ENCODE measurements at regions not wholly inside any gene's neighbourhood (a gene's known extent, or its start where the extent isn't known, plus 50 kb on each side); places are given as distances from the start of the nearest gene placed in this dataset.

DNA sequence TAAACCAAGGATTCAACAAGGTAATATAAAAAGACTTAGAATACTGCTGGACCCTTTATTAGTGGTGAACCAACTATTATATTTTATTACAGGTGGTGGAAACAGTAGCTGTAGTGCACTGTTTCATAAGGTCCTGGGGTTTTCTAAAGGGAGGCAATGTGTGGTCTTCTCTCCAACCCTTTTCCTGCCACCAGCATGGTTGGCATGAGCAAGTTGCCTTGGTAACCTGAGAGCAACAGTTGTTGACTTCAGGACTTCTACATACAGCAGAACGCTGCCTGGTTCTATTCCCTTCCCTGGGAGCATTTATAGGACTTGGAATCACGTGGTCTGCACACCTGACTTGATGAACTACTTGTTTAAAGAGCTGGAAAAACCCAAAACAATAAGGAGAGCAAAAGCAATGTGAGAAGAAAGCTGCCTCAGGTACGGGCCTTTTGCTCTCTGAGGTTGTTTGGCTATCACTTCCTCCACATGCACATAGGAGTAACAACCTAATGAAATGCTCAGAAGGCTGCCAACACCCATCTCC, 81.1 kb upstream of the RAI14 start:
- Mint-ChIP-seq H3K4me3 (no peak overlapping the region), H3K4me1 (no peaks in the 10 kb centered on the region), H3K9me3 (peaks cover 7% of the 10 kb centered on the region), H3K27ac (no peak overlapping the region), H3K36me3 (ENCODE audit: low read depth) (no peaks in the 10 kb centered on the region), H3K27me3 (ENCODE audit: insufficient read depth) (no peaks in the 10 kb centered on the region)
- Histone ChIP-seq H3K9me3 (ENCODE audit: control insufficient read depth, low read length) (peaks cover 5% of the 10 kb centered on the region), H3K27me3 (ENCODE audit: control insufficient read depth, insufficient read depth, low read length, poor library complexity, severe bottlenecking) (peaks cover 5% of the 10 kb centered on the region), H3K36me3 (ENCODE audit: control insufficient read depth, insufficient read depth, low read length) (no peaks in the 10 kb centered on the region), H3K27ac (ENCODE audit: low read depth, low read length) (no peak overlapping the region), H3K4me1 (ENCODE audit: control insufficient read depth, insufficient read depth, low read length) (no peaks in the 10 kb centered on the region), H3K4me3 (ENCODE audit: low read length) (no peak overlapping the region), H3K9ac (ENCODE audit: extremely low read depth, low read length, poor library complexity, severe bottlenecking) (no peak overlapping the region)
- WGBS, 2 experiments (ENCODE audit: insufficient coverage in 1 of 2, insufficient read length in 1 of 2): 58 to 73% methylated on average over 2 to 3 of the region's 3 CpGs
- no peak for DNase-seq
- TF ChIP-seq, protein P1, sequence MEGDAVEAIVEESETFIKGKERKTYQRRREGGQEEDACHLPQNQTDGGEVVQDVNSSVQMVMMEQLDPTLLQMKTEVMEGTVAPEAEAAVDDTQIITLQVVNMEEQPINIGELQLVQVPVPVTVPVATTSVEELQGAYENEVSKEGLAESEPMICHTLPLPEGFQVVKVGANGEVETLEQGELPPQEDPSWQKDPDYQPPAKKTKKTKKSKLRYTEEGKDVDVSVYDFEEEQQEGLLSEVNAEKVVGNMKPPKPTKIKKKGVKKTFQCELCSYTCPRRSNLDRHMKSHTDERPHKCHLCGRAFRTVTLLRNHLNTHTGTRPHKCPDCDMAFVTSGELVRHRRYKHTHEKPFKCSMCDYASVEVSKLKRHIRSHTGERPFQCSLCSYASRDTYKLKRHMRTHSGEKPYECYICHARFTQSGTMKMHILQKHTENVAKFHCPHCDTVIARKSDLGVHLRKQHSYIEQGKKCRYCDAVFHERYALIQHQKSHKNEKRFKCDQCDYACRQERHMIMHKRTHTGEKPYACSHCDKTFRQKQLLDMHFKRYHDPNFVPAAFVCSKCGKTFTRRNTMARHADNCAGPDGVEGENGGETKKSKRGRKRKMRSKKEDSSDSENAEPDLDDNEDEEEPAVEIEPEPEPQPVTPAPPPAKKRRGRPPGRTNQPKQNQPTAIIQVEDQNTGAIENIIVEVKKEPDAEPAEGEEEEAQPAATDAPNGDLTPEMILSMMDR (conservative IDR thresholded peaks at IDR 0.05): no peak

DNA sequence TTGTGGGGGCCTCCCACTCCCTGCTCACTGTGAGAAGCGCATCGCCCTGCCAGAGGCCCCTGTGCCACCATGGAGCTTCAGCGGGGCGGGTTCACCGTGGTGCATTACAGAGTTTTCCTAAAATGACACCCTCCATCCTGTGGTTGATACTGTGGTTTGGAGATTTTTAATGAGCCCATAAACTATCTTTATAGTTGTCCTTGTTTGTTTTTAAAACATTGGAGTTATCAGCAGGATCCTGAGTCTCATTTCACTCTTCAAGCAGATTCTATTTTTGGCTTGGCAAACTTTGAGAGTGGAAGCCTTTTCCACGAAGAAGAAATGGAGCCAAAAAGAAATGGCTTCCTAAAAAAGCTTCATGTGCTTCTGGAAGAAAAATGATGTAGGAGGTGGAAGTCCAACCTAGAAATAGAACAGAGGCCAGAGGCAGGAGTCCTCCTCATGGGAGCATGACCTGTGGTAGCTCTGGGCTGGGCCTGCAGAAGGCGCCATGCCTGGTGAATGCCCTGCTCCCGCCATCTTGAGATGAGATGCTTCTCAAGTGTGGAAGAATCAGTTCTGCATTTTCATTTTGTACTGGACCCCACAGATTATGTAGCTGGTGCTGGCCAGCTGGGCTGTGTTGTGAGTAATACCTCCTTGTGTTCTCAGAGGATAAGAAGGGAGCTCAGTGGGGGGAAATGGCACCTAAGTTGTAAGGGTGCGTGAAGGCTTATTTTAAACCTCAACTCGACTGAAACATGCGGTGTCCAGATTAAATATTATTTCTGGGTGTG, 79.0 kb upstream of the RAI14 start:
- Mint-ChIP-seq H3K4me1 (no peaks in the 10 kb centered on the region), H3K9me3 (peaks cover 7% of the 10 kb centered on the region), H3K36me3 (ENCODE audit: low read depth) (no peaks in the 10 kb centered on the region), H3K27ac (no peak overlapping the region), H3K4me3 (no peak overlapping the region), H3K27me3 (ENCODE audit: insufficient read depth) (no peaks in the 10 kb centered on the region)
- Histone ChIP-seq H3K9me3 (ENCODE audit: control insufficient read depth, low read length) (peaks cover 5% of the 10 kb centered on the region), H3K27me3 (ENCODE audit: control insufficient read depth, insufficient read depth, low read length, poor library complexity, severe bottlenecking) (peaks cover 5% of the 10 kb centered on the region), H3K4me1 (ENCODE audit: control insufficient read depth, insufficient read depth, low read length) (no peaks in the 10 kb centered on the region), H3K36me3 (ENCODE audit: control insufficient read depth, insufficient read depth, low read length) (no peaks in the 10 kb centered on the region), H3K4me3 (ENCODE audit: low read length) (no peak overlapping the region), H3K9ac (ENCODE audit: extremely low read depth, low read length, poor library complexity, severe bottlenecking) (no peak overlapping the region), H3K27ac (ENCODE audit: low read depth, low read length) (no peak overlapping the region)
- no peak for DNase-seq
- TF ChIP-seq, protein P1 (conservative IDR thresholded peaks at IDR 0.05): no peak
- 90 to 94% methylated on average over 8 to 10 of the region's 11 CpGs for WGBS, 2 experiments (ENCODE audit: insufficient coverage in 1 of 2, insufficient read length in 1 of 2)

DNA sequence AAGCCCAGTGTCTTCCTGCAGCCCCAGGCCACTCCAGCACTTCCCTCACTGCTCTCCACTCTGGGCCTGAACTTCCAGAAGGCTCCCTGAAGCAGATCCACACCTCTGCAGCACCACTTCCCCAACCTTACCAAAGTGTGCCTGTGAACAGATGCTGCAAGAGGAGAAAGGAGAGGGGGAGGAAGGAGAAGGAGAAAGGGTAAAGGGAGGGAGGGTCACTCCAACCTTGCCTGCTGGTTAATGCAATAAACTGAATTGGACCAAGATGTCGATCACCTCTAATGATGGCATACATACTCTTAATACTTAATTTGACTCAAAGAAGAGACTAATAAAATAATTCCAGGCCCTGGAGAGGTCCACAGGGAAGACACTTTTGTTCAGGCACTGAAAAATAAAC, 77.2 kb upstream of the RAI14 start:
- H3K4me1 Mint-ChIP-seq: peaks cover 5% of the 10 kb centered on the region
- Histone ChIP-seq H3K4me3 (ENCODE audit: low read length) (no peak overlapping the region), H3K27ac (ENCODE audit: low read depth, low read length) (no peak overlapping the region), H3K36me3 (ENCODE audit: control insufficient read depth, insufficient read depth, low read length) (no peaks in the 10 kb centered on the region), H3K27me3 (ENCODE audit: control insufficient read depth, insufficient read depth, low read length, poor library complexity, severe bottlenecking) (peaks cover 5% of the 10 kb centered on the region), H3K9ac (ENCODE audit: extremely low read depth, low read length, poor library complexity, severe bottlenecking) (no peak overlapping the region), H3K9me3 (ENCODE audit: control insufficient read depth, low read length) (peaks cover 5% of the 10 kb centered on the region), H3K4me1 (ENCODE audit: control insufficient read depth, insufficient read depth, low read length) (no peaks in the 10 kb centered on the region)
- no peak for DNase-seq
- H3K27ac Mint-ChIP-seq: no peak overlapping the region
- H3K4me3 Mint-ChIP-seq: no peak overlapping the region
- 83 to 87% methylated on average over 1 of the region's 1 CpG for WGBS, 2 experiments (ENCODE audit: insufficient coverage in 1 of 2, insufficient read length in 1 of 2)
- TF ChIP-seq, protein P1 (conservative IDR thresholded peaks at IDR 0.05): no peak
- H3K27me3 Mint-ChIP-seq (ENCODE audit: insufficient read depth): no peaks in the 10 kb centered on the region
- H3K36me3 Mint-ChIP-seq (ENCODE audit: low read depth): no peaks in the 10 kb centered on the region
- peaks cover 7% of the 10 kb centered on the region for H3K9me3 Mint-ChIP-seq

Measured in endodermal cell (in vitro differentiated cells).